ENCODE measurements at regions not wholly inside any gene's neighbourhood (a gene's known extent, or its start where the extent isn't known, plus 50 kb on each side); places are given as distances from the start of the nearest gene placed in this dataset.

DNA sequence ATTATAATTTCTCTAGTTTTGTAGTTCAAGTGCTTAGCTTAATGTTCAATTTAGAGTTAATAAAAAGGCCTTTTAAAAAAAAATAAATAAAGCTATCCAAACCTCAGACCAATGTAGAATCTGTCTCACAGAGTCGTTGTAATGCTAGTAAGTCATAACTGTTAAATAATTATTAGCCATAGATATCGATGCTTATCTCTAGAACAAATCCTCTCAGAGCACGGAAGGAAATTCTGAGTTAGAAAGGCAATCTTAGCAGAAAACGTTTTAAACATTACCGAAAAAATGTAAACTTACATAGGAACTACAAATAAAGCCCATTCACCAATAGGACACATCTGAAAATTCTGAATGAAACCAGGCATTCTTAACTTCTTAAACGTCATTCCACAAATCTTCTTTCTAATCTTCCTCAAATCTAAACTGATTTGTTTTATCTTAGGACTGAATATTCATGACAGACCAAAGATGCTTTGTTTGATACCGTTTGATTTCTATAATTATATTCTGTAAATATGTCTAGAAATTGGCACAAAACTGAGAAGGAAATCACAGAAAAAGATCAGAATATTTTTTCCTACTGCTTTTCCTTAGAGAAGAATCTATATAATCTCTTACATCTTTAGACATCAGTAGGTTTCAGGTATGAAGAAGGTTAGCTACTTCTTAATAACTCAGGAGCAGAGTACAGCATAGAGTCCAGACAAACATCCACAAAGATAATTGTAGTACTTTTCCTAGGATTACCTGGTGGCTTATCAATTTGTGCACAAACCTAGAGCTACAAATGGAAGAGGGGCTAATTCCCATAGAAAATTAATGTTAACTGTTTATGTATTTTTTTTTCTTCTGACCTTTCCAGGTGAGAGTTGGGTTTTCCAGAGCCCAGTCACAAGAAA lies 140.7 kb downstream of the BTC start:
- TF ChIP-seq, protein P1, sequence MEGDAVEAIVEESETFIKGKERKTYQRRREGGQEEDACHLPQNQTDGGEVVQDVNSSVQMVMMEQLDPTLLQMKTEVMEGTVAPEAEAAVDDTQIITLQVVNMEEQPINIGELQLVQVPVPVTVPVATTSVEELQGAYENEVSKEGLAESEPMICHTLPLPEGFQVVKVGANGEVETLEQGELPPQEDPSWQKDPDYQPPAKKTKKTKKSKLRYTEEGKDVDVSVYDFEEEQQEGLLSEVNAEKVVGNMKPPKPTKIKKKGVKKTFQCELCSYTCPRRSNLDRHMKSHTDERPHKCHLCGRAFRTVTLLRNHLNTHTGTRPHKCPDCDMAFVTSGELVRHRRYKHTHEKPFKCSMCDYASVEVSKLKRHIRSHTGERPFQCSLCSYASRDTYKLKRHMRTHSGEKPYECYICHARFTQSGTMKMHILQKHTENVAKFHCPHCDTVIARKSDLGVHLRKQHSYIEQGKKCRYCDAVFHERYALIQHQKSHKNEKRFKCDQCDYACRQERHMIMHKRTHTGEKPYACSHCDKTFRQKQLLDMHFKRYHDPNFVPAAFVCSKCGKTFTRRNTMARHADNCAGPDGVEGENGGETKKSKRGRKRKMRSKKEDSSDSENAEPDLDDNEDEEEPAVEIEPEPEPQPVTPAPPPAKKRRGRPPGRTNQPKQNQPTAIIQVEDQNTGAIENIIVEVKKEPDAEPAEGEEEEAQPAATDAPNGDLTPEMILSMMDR (IDR thresholded peaks at IDR 0.05) = no peak
- no peak for TF ChIP-seq POLR2A (IDR thresholded peaks at IDR 0.05)
